Common myeloid progenitor, CD34-positive (primary cell): ENCODE measurements at regions not wholly inside any gene's neighbourhood (a gene's known extent, or its start where the extent isn't known, plus 50 kb on each side); places are given as distances from the start of the nearest gene placed in this dataset.

Experiments
- CTCF ChIA-PET: fragments of 350-600 bp; sonication (Branson Sonifier 250); formaldehyde crosslinking; loops from one replicate; lab custom pipeline; 2021; ENCODE audit warnings: antibody characterized with exemption; lab: Charles Lee
- POLR2A ChIA-PET: fragments of 350-600 bp; sonication (Branson Sonifier 250); formaldehyde crosslinking; loops from one replicate; lab custom pipeline; 2021; ENCODE audit warnings: antibody characterized with exemption; lab: Charles Lee
- DNase-seq, 3 donors: peaks; one replicate each; pipeline versions ENCODE4 v3.0.0 to v3.0.0-alpha.2; 2013
- H3K27ac ChIP-seq, 2 experiments: 1 replicate in 1 of 2; 2 replicates in 1 of 2; pipeline ENCODE4 v1.7.0; 2013; ENCODE audit warnings: inconsistent platforms in 2 of 2, low read length in 2 of 2, mild to moderate bottlenecking in 2 of 2, low read depth in 1 of 2, moderate library complexity in 1 of 2; ENCODE audit not compliant: severe bottlenecking in 2 of 2, insufficient read depth in 1 of 2, poor library complexity in 1 of 2
- H3K27me3 ChIP-seq, 5 experiments: replicated peaks in 2 of 5; 1 replicate in 3 of 5; 2 replicates in 2 of 5; pipeline versions ENCODE4 v1.6.1 to v1.7.0; 2013; ENCODE audit warnings: low read length in 4 of 5, mild to moderate bottlenecking in 2 of 5, moderate library complexity in 2 of 5, inconsistent platforms in 1 of 5; ENCODE audit not compliant: insufficient read depth in 5 of 5, control insufficient read depth in 4 of 5
- H3K36me3 ChIP-seq, 4 experiments: 1 replicate in 2 of 4; 2 replicates in 2 of 4; pipeline versions ENCODE4 v1.6.1 to v1.7.0; 2013; ENCODE audit warnings: low read length in 3 of 4, control low read depth in 1 of 4, mild to moderate bottlenecking in 1 of 4; ENCODE audit not compliant: control insufficient read depth in 4 of 4, insufficient read depth in 4 of 4
- H3K4me1 ChIP-seq, 4 experiments: 1 replicate in 3 of 4; 2 replicates in 1 of 4; pipeline versions ENCODE4 v1.6.1 to v1.7.1; 2013; ENCODE audit warnings: low read length in 3 of 4, mild to moderate bottlenecking in 3 of 4, control low read depth in 1 of 4, inconsistent platforms in 1 of 4, moderate library complexity in 1 of 4; ENCODE audit not compliant: control insufficient read depth in 4 of 4, insufficient read depth in 4 of 4; ENCODE audit errors: control extremely low read depth in 1 of 4
- H3K4me3 ChIP-seq, 7 experiments: 1 replicate in 4 of 7; 2 replicates in 3 of 7; pipeline versions ENCODE4 v1.5.1 to v1.7.0; 2013; ENCODE audit warnings: mild to moderate bottlenecking in 7 of 7, low read length in 6 of 7, moderate library complexity in 6 of 7, inconsistent platforms in 2 of 7, low read depth in 2 of 7, control low read depth in 1 of 7; ENCODE audit not compliant: insufficient read depth in 4 of 7, control insufficient read depth in 1 of 7; ENCODE audit errors: extremely low read depth in 1 of 7
- H3K9me3 ChIP-seq, 5 experiments: 1 replicate in 4 of 5; 2 replicates in 1 of 5; pipeline versions ENCODE4 v1.6.1 to v1.7.1; 2013; ENCODE audit warnings: low read length in 4 of 5, mild to moderate bottlenecking in 2 of 5, inconsistent platforms in 1 of 5, low read depth in 1 of 5, moderate library complexity in 1 of 5; ENCODE audit not compliant: control insufficient read depth in 4 of 5, insufficient read depth in 2 of 5; ENCODE audit errors: control extremely low read depth in 1 of 5
- WGBS: methylation state at CpG from one replicate; pipeline ENCODE4 v1.1.5; 2013; ENCODE audit not compliant: insufficient coverage; 5-methylcytosine and 5-hydroxymethylcytosine counted together

GRCh38 chr11:128085276-128085675, 502.1 kb downstream of the ETS1 start:
- WGBS, result no CpG with 5 or more reads among the region's 1 CpG

GRCh38 chr11:128082574-128082973, 504.8 kb downstream of the ETS1 start:
- CTCF ChIA-PET, result interaction anchor here (0.6 to 1.3 kb wide), 2 partner anchors 10 to 59 kb away, joined by 3 read pairs; no protein-coding TSS in a partner anchor
- Histone ChIP-seq H3K27me3 (no peaks in the 10 kb centered on the region), H3K4me1 (no peaks in the 10 kb centered on the region), H3K36me3 (no peaks in the 10 kb centered on the region), H3K27ac (no peak overlapping the region), H3K4me3 (no peak overlapping the region), H3K9me3 (peaks cover 0 to 16% (median 2%) of the 10 kb centered on the region in 5 experiments)
- DNase-seq, result no peak
- POLR2A ChIA-PET, result no interaction called here
- WGBS, result 100% methylated on average over 2 of the region's 2 CpGs

More at GRCh38 chr11:128085276-128085675, 502.1 kb downstream of the ETS1 start:
- H3K27ac ChIP-seq, result no peak overlapping the region
- DNase-seq, result no peak
- ChIA-PET POLR2A (no interaction called here), CTCF (interaction anchor here (1.3 kb wide), 1 partner anchor 17 kb away, joined by 3 read pairs; no protein-coding TSS in a partner anchor)
- no peak overlapping the region for H3K4me3 ChIP-seq
- H3K36me3 ChIP-seq, result no peaks in the 10 kb centered on the region
- peaks cover 0 to 22% (median 7%) of the 10 kb centered on the region in 5 experiments for H3K9me3 ChIP-seq
- H3K27me3 ChIP-seq, result no peaks in the 10 kb centered on the region
- no peaks in the 10 kb centered on the region for H3K4me1 ChIP-seq

- CTCF ChIA-PET, result no interaction called here
- Histone ChIP-seq H3K4me1 (peaks cover 0 to 20% (median 10%) of the 10 kb centered on the region in 4 experiments), H3K4me3 (no peak overlapping the region), H3K9me3 (no peaks in the 10 kb centered on the region), H3K27me3 (no peaks in the 10 kb centered on the region), H3K27ac (no peak overlapping the region), H3K36me3 (no peaks in the 10 kb centered on the region)
- POLR2A ChIA-PET, result no interaction called here
- DNase-seq, result no peak
- no CpG with 5 or more reads among the region's 2 CpGs for WGBS
Measured at GRCh38 chr11:128069665-128070064, 517.7 kb downstream of the ETS1 start.

GRCh38 chr11:128067780-128068179, 519.6 kb downstream of the ETS1 start:
- CTCF ChIA-PET, result no interaction called here
- no peaks in the 10 kb centered on the region for H3K27me3 ChIP-seq
- peak in 2 of 3 donors; percentile 38 to 57 for DNase-seq
- H3K4me3 ChIP-seq, result no peak overlapping the region
- peaks cover 0 to 2% (median 0%) of the 10 kb centered on the region in 5 experiments for H3K9me3 ChIP-seq
- POLR2A ChIA-PET, result no interaction called here
- no CpG with 5 or more reads among the region's 1 CpG for WGBS
- no peak overlapping the region for H3K27ac ChIP-seq
- H3K36me3 ChIP-seq, result no peaks in the 10 kb centered on the region
- peaks cover 0 to 20% (median 10%) of the 10 kb centered on the region in 4 experiments for H3K4me1 ChIP-seq

GRCh38 chr11:128066399-128066798, 521.0 kb downstream of the ETS1 start:
- Histone ChIP-seq H3K27me3 (no peaks in the 10 kb centered on the region), H3K4me3 (no peak overlapping the region), H3K36me3 (no peaks in the 10 kb centered on the region), H3K27ac (no peak overlapping the region), H3K4me1 (peaks cover 0 to 21% (median 10%) of the 10 kb centered on the region in 4 experiments), H3K9me3 (peaks cover 0 to 2% (median 0%) of the 10 kb centered on the region in 5 experiments)
- POLR2A ChIA-PET, result no interaction called here
- peak in 2 of 3 donors; percentile 71 to 84 for DNase-seq
- CTCF ChIA-PET, result interaction anchor here (0.7 to 1.5 kb wide), 4 partner anchors 9 to 91 kb away, joined by 3 to 4 read pairs (median 3); no protein-coding TSS in a partner anchor
- no CpG with 5 or more reads among the region's 1 CpG for WGBS

- ChIA-PET CTCF (interaction anchor here (1.1 kb wide), 1 partner anchor 11 kb away, joined by 3 read pairs; no protein-coding TSS in a partner anchor), POLR2A (no interaction called here)
- peak in 1 of 3 donors; percentile 54 for DNase-seq
- H3K36me3 ChIP-seq, result no peaks in the 10 kb centered on the region
- WGBS, result 25% methylated on average over 2 of the region's 5 CpGs
- peaks cover 0 to 2% (median 0%) of the 10 kb centered on the region in 5 experiments for H3K9me3 ChIP-seq
- no peak overlapping the region for H3K4me3 ChIP-seq
- peaks cover 0 to 8% (median 2%) of the 10 kb centered on the region in 4 experiments for H3K4me1 ChIP-seq
- no peak overlapping the region for H3K27ac ChIP-seq
- no peaks in the 10 kb centered on the region for H3K27me3 ChIP-seq
Measured at GRCh38 chr11:128061281-128061871, 526.0 kb downstream of the ETS1 start.

GRCh38 chr11:128058580-128059208, 528.7 kb downstream of the ETS1 start:
- Histone ChIP-seq H3K36me3 (no peaks in the 10 kb centered on the region), H3K27me3 (no peaks in the 10 kb centered on the region), H3K9me3 (no peaks in the 10 kb centered on the region), H3K27ac (no peak overlapping the region), H3K4me1 (peaks cover 2 to 10% (median 7%) of the 10 kb centered on the region in 4 experiments), H3K4me3 (no peak overlapping the region)
- DNase-seq, result peak in 1 of 3 donors; percentile 39
- 98% methylated on average over 5 of the region's 5 CpGs for WGBS
- ChIA-PET POLR2A (no interaction called here), CTCF (interaction anchor here (1.7 kb wide), 1 partner anchor 99 kb away, joined by 4 read pairs; no protein-coding TSS in a partner anchor)
